WTC11 (cell line): ENCODE measurements at regions not wholly inside any gene's neighbourhood (a gene's known extent, or its start where the extent isn't known, plus 50 kb on each side); places are given as distances from the start of the nearest gene placed in this dataset.

Experiments used
- ATAC-seq: fragments of 200-7000 bp; cut with Tn5 transposase; 2 replicates; pipeline ENCODE4 v1.10.0; 2021; ENCODE audit warnings: mild to moderate bottlenecking, moderate library complexity
- CTCF ChIA-PET: fragments of 300-600 bp; sonication (Branson Sonifier 250); formaldehyde crosslinking; loops from one replicate; lab custom pipeline; 2021; ENCODE audit warnings: antibody characterized with exemption; lab: Charles Lee
- POLR2A ChIA-PET: fragments of 350-600 bp; sonication (Branson Sonifier 250); formaldehyde crosslinking; loops from one replicate; lab custom pipeline; 2021; ENCODE audit warnings: antibody characterized with exemption; lab: Charles Lee
- DNase-seq: peaks from one replicate; pipeline ENCODE4 v3.0.0; 2021; ENCODE audit warnings: low spot score
- H3K27ac Mint-ChIP-seq: 2 replicates; pipeline ENCODE4 v1.8.0; 2021; ENCODE audit warnings: mixed read lengths
- H3K27me3 Mint-ChIP-seq: 2 replicates; pipeline ENCODE4 v1.8.0; 2021; ENCODE audit warnings: low read depth, mild to moderate bottlenecking, moderate library complexity, mixed read lengths
- H3K36me3 Mint-ChIP-seq: 2 replicates; pipeline ENCODE4 v1.8.0; 2021; ENCODE audit warnings: mixed read lengths
- H3K4me1 Mint-ChIP-seq: 2 replicates; pipeline ENCODE4 v1.8.0; 2022; ENCODE audit warnings: mixed read lengths
- H3K4me3 Mint-ChIP-seq: 2 replicates; pipeline ENCODE4 v1.8.0; 2021; ENCODE audit warnings: mild to moderate bottlenecking, moderate library complexity, mixed read lengths
- H3K9me3 Mint-ChIP-seq: 2 replicates; pipeline ENCODE4 v1.8.0; 2021; ENCODE audit warnings: mixed read lengths
- ATF1 ChIP-seq: sonication (generic); formaldehyde crosslinking; IDR thresholded peaks from 2 replicates; pipeline ENCODE4 v1.8.1; 2023; ENCODE audit warnings: mild to moderate bottlenecking, moderate library complexity, missing genetic modification reagents
- EMX1 ChIP-seq: fragments of 250-450 bp; sonication (Bioruptor Pico); IDR thresholded peaks from 2 replicates; pipeline ENCODE4 v1.8.0; 2021; ENCODE audit warnings: mild to moderate bottlenecking
- ETV6 ChIP-seq: sonication (generic); formaldehyde crosslinking; IDR thresholded peaks from 2 replicates; pipeline ENCODE4 v1.8.1; 2022; ENCODE audit warnings: mild to moderate bottlenecking, missing genetic modification reagents
- FOXP1 ChIP-seq: sonication (generic); formaldehyde crosslinking; IDR thresholded peaks from 2 replicates; pipeline ENCODE4 v1.8.0; 2022; ENCODE audit warnings: missing genetic modification reagents, mild to moderate bottlenecking, moderate library complexity, borderline replicate concordance
- JUN ChIP-seq: sonication (generic); formaldehyde crosslinking; IDR thresholded peaks from 2 replicates; pipeline ENCODE4 v1.8.0; 2023; ENCODE audit warnings: mild to moderate bottlenecking, missing genetic modification reagents
- NFATC4 ChIP-seq: fragments of 250-450 bp; sonication (Bioruptor Pico); IDR thresholded peaks from 2 replicates; pipeline ENCODE4 v1.9.0; 2021; ENCODE audit warnings: mild to moderate bottlenecking
- NFYB ChIP-seq: sonication (generic); formaldehyde crosslinking; conservative IDR thresholded peaks from 2 replicates; pipeline ENCODE4 v1.8.0; 2022; ENCODE audit warnings: low read depth, missing genetic modification reagents
- NR2C2 ChIP-seq: sonication (generic); formaldehyde crosslinking; IDR thresholded peaks from 2 replicates; pipeline ENCODE4 v1.8.0; 2022; ENCODE audit warnings: mild to moderate bottlenecking, missing genetic modification reagents
- RELA ChIP-seq: sonication (generic); formaldehyde crosslinking; IDR thresholded peaks from 2 replicates; pipeline ENCODE4 v1.8.1; 2022; ENCODE audit warnings: missing genetic modification reagents, mild to moderate bottlenecking, borderline replicate concordance
- TEAD1 ChIP-seq: sonication (generic); formaldehyde crosslinking; IDR thresholded peaks from 2 replicates; pipeline ENCODE4 v1.8.0; 2022; ENCODE audit warnings: mild to moderate bottlenecking, missing genetic modification reagents
- ZNF232 ChIP-seq: sonication (generic); formaldehyde crosslinking; IDR thresholded peaks from 2 replicates; pipeline ENCODE4 v1.8.0; 2022; ENCODE audit warnings: mild to moderate bottlenecking, missing genetic modification reagents
- ZNF317 ChIP-seq: sonication (generic); formaldehyde crosslinking; IDR thresholded peaks from 2 replicates; pipeline ENCODE4 v1.8.1; 2023; ENCODE audit warnings: low read depth, mild to moderate bottlenecking, moderate library complexity, missing genetic modification reagents, borderline replicate concordance
- TF ChIP-seq, protein P1 (sequence below): sonication (generic); formaldehyde crosslinking; IDR thresholded peaks from 2 replicates; pipeline ENCODE4 v1.8.1; 2022; ENCODE audit warnings: missing genetic modification reagents, borderline replicate concordance
- TF ChIP-seq, protein P2 (sequence below): sonication (generic); formaldehyde crosslinking; IDR thresholded peaks from 2 replicates; pipeline ENCODE4 v1.8.0; 2023; ENCODE audit warnings: mild to moderate bottlenecking, missing genetic modification reagents
- TF ChIP-seq, protein P3 (sequence below): fragments of 250-450 bp; sonication (Bioruptor Pico); IDR thresholded peaks from 2 replicates; pipeline ENCODE4 v1.9.0; 2021; ENCODE audit warnings: moderate library complexity, mild to moderate bottlenecking, inconsistent platforms, borderline replicate concordance
- TF ChIP-seq, protein P4 (sequence below): fragments of 250-450 bp; sonication (Bioruptor Pico); conservative IDR thresholded peaks from 2 replicates; pipeline ENCODE4 v1.9.0; 2021; ENCODE audit warnings: mild to moderate bottlenecking
- TF ChIP-seq, protein P5 (sequence below): sonication (generic); formaldehyde crosslinking; IDR thresholded peaks from 2 replicates; pipeline ENCODE4 v1.8.1; 2022; ENCODE audit warnings: low read depth, mild to moderate bottlenecking, moderate library complexity, missing genetic modification reagents, borderline replicate concordance
- TF ChIP-seq, protein P6 (sequence below): sonication (generic); formaldehyde crosslinking; IDR thresholded peaks from 2 replicates; pipeline ENCODE4 v1.8.1; 2023; ENCODE audit warnings: mild to moderate bottlenecking, missing genetic modification reagents
- TF ChIP-seq, protein P7 (sequence below): sonication (generic); formaldehyde crosslinking; conservative IDR thresholded peaks from 2 replicates; pipeline ENCODE4 v1.8.1; 2023; ENCODE audit warnings: mild to moderate bottlenecking, low read depth, missing genetic modification reagents, moderate library complexity
- TF ChIP-seq, protein P8 (sequence below): fragments of 250-450 bp; sonication (Bioruptor Pico); IDR thresholded peaks from 2 replicates; pipeline ENCODE4 v2.1.2; 2022; ENCODE audit warnings: mild to moderate bottlenecking, moderate library complexity

DNA sequence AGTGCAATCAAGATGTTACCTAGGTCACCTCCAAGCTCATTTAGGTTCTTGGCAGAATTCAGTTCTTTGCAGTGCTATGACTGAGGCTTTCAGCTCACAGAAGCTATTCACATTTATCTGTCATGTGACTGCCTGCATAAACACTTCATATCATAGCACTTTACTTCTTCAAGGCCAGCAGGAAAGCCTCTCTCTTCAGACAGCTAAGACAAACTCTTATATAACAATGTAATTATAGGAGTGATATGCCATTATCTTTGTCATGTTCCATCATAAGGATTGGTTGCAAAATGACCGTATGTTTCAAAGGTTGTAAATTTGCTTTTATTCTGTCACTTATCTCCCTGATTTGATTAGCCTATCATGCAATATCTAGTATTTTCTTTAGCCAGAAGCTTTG, 78.8 kb upstream of the TMEM196 start (continued):
- no peak for TF ChIP-seq ZNF317
- no peak for TF ChIP-seq TEAD1
- TF ChIP-seq, protein P1, sequence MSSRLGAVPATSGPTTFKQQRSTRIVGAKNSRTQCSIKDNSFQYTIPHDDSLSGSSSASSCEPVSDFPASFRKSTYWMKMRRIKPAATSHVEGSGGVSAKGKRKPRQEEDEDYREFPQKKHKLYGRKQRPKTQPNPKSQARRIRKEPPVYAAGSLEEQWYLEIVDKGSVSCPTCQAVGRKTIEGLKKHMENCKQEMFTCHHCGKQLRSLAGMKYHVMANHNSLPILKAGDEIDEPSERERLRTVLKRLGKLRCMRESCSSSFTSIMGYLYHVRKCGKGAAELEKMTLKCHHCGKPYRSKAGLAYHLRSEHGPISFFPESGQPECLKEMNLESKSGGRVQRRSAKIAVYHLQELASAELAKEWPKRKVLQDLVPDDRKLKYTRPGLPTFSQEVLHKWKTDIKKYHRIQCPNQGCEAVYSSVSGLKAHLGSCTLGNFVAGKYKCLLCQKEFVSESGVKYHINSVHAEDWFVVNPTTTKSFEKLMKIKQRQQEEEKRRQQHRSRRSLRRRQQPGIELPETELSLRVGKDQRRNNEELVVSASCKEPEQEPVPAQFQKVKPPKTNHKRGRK: no peak
- TF ChIP-seq, protein P2, sequence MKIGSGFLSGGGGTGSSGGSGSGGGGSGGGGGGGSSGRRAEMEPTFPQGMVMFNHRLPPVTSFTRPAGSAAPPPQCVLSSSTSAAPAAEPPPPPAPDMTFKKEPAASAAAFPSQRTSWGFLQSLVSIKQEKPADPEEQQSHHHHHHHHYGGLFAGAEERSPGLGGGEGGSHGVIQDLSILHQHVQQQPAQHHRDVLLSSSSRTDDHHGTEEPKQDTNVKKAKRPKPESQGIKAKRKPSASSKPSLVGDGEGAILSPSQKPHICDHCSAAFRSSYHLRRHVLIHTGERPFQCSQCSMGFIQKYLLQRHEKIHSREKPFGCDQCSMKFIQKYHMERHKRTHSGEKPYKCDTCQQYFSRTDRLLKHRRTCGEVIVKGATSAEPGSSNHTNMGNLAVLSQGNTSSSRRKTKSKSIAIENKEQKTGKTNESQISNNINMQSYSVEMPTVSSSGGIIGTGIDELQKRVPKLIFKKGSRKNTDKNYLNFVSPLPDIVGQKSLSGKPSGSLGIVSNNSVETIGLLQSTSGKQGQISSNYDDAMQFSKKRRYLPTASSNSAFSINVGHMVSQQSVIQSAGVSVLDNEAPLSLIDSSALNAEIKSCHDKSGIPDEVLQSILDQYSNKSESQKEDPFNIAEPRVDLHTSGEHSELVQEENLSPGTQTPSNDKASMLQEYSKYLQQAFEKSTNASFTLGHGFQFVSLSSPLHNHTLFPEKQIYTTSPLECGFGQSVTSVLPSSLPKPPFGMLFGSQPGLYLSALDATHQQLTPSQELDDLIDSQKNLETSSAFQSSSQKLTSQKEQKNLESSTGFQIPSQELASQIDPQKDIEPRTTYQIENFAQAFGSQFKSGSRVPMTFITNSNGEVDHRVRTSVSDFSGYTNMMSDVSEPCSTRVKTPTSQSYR (CRISPR knock-in tag): no peak
- TF ChIP-seq, protein P3, sequence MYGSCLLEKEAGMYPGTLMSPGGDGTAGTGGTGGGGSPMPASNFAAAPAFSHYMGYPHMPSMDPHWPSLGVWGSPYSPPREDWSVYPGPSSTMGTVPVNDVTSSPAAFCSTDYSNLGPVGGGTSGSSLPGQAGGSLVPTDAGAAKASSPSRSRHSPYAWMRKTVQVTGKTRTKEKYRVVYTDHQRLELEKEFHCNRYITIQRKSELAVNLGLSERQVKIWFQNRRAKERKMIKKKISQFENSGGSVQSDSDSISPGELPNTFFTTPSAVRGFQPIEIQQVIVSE (CRISPR knock-in tag): no peak
- no peak for TF ChIP-seq ZNF232 (CRISPR knock-in tag)
- no peak for TF ChIP-seq ETV6 (CRISPR knock-in tag)
- TF ChIP-seq, protein P4, sequence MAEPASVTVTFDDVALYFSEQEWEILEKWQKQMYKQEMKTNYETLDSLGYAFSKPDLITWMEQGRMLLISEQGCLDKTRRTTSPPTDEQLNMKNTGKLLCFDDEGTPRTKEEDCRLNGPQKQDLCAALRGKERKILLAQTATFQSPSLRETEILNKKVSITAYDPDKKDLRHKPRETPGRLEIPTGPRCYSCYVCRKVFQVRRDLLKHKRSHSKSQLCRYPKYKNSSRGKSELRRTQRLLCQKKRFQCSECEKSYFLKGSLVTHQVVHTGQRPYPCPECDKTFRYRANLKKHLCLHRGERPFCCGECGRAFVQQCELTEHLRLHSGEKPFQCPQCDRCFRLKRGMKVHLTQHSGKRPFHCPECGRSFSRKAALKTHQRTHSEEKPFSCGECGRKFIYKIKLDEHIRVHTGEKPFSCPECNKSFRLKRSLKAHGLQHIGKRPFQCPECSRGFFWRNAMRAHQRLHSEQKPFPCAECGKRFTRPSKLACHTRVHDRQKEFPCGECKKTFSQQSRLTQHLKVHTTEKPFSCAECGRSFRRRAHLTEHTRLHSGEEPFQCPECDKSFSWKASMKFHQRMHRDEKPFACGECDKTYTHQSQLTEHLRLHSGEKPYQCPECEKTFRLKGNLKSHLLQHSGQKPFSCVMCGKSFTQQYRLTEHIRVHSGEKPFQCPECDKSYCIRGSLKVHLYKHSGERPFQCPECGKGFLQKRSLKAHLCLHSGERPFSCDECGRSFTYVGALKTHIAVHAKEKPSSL (CRISPR knock-in tag): no peak
- TF ChIP-seq NFYB (CRISPR knock-in tag): no peak

- DNase-seq (no peak), ATAC-seq (no peak)
- Mint-ChIP-seq H3K4me3 (no peak overlapping the region), H3K27ac (no peak overlapping the region), H3K9me3 (peaks cover 5% of the 10 kb centered on the region; the same call in 1 of the 2 replicates), H3K36me3 (no peaks in the 10 kb centered on the region), H3K4me1 (peaks cover 6% of the 10 kb centered on the region), H3K27me3 (no peaks in the 10 kb centered on the region)
- ChIA-PET POLR2A (no interaction called here), CTCF (no interaction called here)
- no peak for TF ChIP-seq ZNF232 (CRISPR knock-in tag)
- TF ChIP-seq, protein P5, sequence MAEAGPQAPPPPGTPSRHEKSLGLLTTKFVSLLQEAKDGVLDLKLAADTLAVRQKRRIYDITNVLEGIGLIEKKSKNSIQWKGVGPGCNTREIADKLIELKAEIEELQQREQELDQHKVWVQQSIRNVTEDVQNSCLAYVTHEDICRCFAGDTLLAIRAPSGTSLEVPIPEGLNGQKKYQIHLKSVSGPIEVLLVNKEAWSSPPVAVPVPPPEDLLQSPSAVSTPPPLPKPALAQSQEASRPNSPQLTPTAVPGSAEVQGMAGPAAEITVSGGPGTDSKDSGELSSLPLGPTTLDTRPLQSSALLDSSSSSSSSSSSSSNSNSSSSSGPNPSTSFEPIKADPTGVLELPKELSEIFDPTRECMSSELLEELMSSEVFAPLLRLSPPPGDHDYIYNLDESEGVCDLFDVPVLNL: no peak
- TF ChIP-seq EMX1 (CRISPR knock-in tag): no peak
- no peak for TF ChIP-seq FOXP1 (CRISPR knock-in tag)
- no peak for TF ChIP-seq JUN (CRISPR knock-in tag)
- no peak for TF ChIP-seq NFATC4 (CRISPR knock-in tag)
- no peak for TF ChIP-seq ATF1 (CRISPR knock-in tag)
- TF ChIP-seq, protein P6, sequence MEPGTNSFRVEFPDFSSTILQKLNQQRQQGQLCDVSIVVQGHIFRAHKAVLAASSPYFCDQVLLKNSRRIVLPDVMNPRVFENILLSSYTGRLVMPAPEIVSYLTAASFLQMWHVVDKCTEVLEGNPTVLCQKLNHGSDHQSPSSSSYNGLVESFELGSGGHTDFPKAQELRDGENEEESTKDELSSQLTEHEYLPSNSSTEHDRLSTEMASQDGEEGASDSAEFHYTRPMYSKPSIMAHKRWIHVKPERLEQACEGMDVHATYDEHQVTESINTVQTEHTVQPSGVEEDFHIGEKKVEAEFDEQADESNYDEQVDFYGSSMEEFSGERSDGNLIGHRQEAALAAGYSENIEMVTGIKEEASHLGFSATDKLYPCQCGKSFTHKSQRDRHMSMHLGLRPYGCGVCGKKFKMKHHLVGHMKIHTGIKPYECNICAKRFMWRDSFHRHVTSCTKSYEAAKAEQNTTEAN (CRISPR knock-in tag): no peak
- TF ChIP-seq, protein P2 (CRISPR knock-in tag): no peak
- TF ChIP-seq RELA: no peak
- TF ChIP-seq, protein P7, sequence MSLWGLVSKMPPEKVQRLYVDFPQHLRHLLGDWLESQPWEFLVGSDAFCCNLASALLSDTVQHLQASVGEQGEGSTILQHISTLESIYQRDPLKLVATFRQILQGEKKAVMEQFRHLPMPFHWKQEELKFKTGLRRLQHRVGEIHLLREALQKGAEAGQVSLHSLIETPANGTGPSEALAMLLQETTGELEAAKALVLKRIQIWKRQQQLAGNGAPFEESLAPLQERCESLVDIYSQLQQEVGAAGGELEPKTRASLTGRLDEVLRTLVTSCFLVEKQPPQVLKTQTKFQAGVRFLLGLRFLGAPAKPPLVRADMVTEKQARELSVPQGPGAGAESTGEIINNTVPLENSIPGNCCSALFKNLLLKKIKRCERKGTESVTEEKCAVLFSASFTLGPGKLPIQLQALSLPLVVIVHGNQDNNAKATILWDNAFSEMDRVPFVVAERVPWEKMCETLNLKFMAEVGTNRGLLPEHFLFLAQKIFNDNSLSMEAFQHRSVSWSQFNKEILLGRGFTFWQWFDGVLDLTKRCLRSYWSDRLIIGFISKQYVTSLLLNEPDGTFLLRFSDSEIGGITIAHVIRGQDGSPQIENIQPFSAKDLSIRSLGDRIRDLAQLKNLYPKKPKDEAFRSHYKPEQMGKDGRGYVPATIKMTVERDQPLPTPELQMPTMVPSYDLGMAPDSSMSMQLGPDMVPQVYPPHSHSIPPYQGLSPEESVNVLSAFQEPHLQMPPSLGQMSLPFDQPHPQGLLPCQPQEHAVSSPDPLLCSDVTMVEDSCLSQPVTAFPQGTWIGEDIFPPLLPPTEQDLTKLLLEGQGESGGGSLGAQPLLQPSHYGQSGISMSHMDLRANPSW: no peak
- TF ChIP-seq NR2C2 (CRISPR knock-in tag): no peak
- TF ChIP-seq, protein P8, sequence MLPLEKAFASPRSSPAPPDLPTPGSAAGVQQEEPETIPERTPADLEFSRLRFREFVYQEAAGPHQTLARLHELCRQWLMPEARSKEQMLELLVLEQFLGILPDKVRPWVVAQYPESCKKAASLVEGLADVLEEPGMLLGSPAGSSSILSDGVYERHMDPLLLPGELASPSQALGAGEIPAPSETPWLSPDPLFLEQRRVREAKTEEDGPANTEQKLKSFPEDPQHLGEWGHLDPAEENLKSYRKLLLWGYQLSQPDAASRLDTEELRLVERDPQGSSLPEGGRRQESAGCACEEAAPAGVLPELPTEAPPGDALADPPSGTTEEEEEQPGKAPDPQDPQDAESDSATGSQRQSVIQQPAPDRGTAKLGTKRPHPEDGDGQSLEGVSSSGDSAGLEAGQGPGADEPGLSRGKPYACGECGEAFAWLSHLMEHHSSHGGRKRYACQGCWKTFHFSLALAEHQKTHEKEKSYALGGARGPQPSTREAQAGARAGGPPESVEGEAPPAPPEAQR (CRISPR knock-in tag): no peak
Observed at GRCh38 chr7:19851504-19851903, 78.1 kb upstream of the TMEM196 start.
